HG03139 (cell line): ENCODE measurements at regions not wholly inside any gene's neighbourhood (a gene's known extent, or its start where the extent isn't known, plus 50 kb on each side); places are given as distances from the start of the nearest gene placed in this dataset.
"Not testable (repeated sequence)": the region's sequence is repeated elsewhere in the genome, so short reads cannot be mapped to it uniquely, and the experiment has no call there.

Experiments
- ATAC-seq: cut with Tn5 transposase; IDR thresholded peaks from one replicate; pipeline ENCODE4 v1.9.1; 2021; ENCODE audit not compliant: unreplicated experiment

- ATAC-seq = no peak
Measured at GRCh38 chr5:39633057-39633456, 208.3 kb upstream of the DAB2 start.

GRCh38 chr5:39631958-39632357, 207.2 kb upstream of the DAB2 start:
- no peak for ATAC-seq

GRCh38 chr5:39629946-39630345, 205.2 kb upstream of the DAB2 start:
- ATAC-seq = no peak

GRCh38 chr5:39628348-39628747, 203.6 kb upstream of the DAB2 start:
- no peak for ATAC-seq

GRCh38 chr5:39624890-39625289, 200.1 kb upstream of the DAB2 start:
- no peak for ATAC-seq

- peak; percentile 90 for ATAC-seq
Measured at GRCh38 chr5:39624268-39624886, 199.6 kb upstream of the DAB2 start.

GRCh38 chr5:39623291-39623865, 198.6 kb upstream of the DAB2 start:
- ATAC-seq = no peak

- ATAC-seq = no peak
Measured at GRCh38 chr5:39622281-39622680, 197.5 kb upstream of the DAB2 start.

GRCh38 chr5:39619168-39619818, 194.5 kb upstream of the DAB2 start:
- no peak for ATAC-seq

- no peak for ATAC-seq
Measured at GRCh38 chr5:39618391-39618790, 193.6 kb upstream of the DAB2 start.

- no peak for ATAC-seq
Measured at GRCh38 chr5:39616131-39616530, 191.4 kb upstream of the DAB2 start.

- not testable (repeated sequence) for ATAC-seq
Measured at GRCh38 chr5:39611076-39611475, 186.3 kb upstream of the DAB2 start.

GRCh38 chr5:39608024-39608423, 183.2 kb upstream of the DAB2 start:
- ATAC-seq = no peak

- no peak for ATAC-seq
Measured at GRCh38 chr5:39606591-39606990, 181.8 kb upstream of the DAB2 start.

- ATAC-seq = no peak
Measured at GRCh38 chr5:39605588-39606575, 181.1 kb upstream of the DAB2 start.

GRCh38 chr5:39605145-39605544, 180.4 kb upstream of the DAB2 start:
- ATAC-seq = no peak

- ATAC-seq = no peak
Measured at GRCh38 chr5:39604491-39604890, 179.7 kb upstream of the DAB2 start.

GRCh38 chr5:39599721-39600431, 175.1 kb upstream of the DAB2 start:
- no peak for ATAC-seq

GRCh38 chr5:39598661-39599248, 174.0 kb upstream of the DAB2 start:
- ATAC-seq = no peak

- no peak for ATAC-seq
Measured at GRCh38 chr5:39588179-39588578, 163.4 kb upstream of the DAB2 start.
